H1 (cell line): ENCODE measurements at regions not wholly inside any gene's neighbourhood (a gene's known extent, or its start where the extent isn't known, plus 50 kb on each side); places are given as distances from the start of the nearest gene placed in this dataset.
A peak's percentile ranks its signal among the peaks of the same experiment; 100 is the strongest.
"Not testable (repeated sequence)": the region's sequence is repeated elsewhere in the genome, so short reads cannot be mapped to it uniquely, and the experiment has no call there.

ENCODE experiments used
- CTCF ChIA-PET: fragments of 300-600 bp; sonication (Branson Sonifier 250); formaldehyde crosslinking; loops from one replicate; lab custom pipeline; 2021; ENCODE audit not compliant: partially characterized antibody; lab: Charles Lee
- POLR2A ChIA-PET: fragments of 300-600 bp; sonication (Branson Sonifier 250); formaldehyde crosslinking; loops from one replicate; lab custom pipeline; 2021; ENCODE audit warnings: inconsistent platforms; ENCODE audit not compliant: partially characterized antibody; lab: Charles Lee
- DNase-seq, 2 experiments: peaks; one replicate each; pipeline versions ENCODE4 v3.0.0 to v3.0.0-alpha.2; 2010 to 2022; ENCODE audit warnings: low spot score in 2 of 2, low read depth in 1 of 2, mixed read lengths in 1 of 2
- FAIRE-seq: peaks from 2 replicates; lab custom pipeline; 2011; peaks lifted over from hg19 to GRCh38; lab: Jason Lieb, UNC
- H2AFZ ChIP-seq: 2 replicates; pipeline ENCODE4 v1.8.1; 2012; ENCODE audit warnings: low read length, inconsistent platforms
- H2AK5ac ChIP-seq: 2 replicates; pipeline ENCODE4 v1.6.1; 2013; ENCODE audit warnings: low read depth, low read length
- H2BK120ac ChIP-seq: replicated peaks from 2 replicates; pipeline ENCODE3; 2013; ENCODE audit warnings: low read depth, low read length, inconsistent platforms
- H2BK12ac ChIP-seq: 2 replicates; pipeline ENCODE4 v1.6.1; 2013; ENCODE audit warnings: low read depth, low read length
- H2BK15ac ChIP-seq: 2 replicates; pipeline ENCODE4 v1.6.1; 2013; ENCODE audit warnings: low read length
- H2BK20ac ChIP-seq: 2 replicates; pipeline ENCODE4 v1.6.1; 2013; ENCODE audit warnings: low read length
- H2BK5ac ChIP-seq: 2 replicates; pipeline ENCODE4 v1.6.1; 2013; ENCODE audit warnings: low read depth, low read length
- H3K14ac ChIP-seq: 2 replicates; pipeline ENCODE4 v1.6.1; 2013; ENCODE audit warnings: inconsistent platforms; ENCODE audit not compliant: insufficient read length
- H3K18ac ChIP-seq: 2 replicates; pipeline ENCODE4 v1.6.1; 2013; ENCODE audit warnings: low read length; ENCODE audit errors: extremely low read depth
- H3K23ac ChIP-seq: 2 replicates; pipeline ENCODE4 v1.6.1; 2013; ENCODE audit warnings: inconsistent platforms; ENCODE audit not compliant: insufficient read length
- H3K23me2 ChIP-seq: 2 replicates; pipeline ENCODE4 v1.6.1; 2013; ENCODE audit warnings: low read depth, low read length
- H3K27ac ChIP-seq: 2 replicates; pipeline ENCODE4 v1.6.1; 2011; ENCODE audit warnings: low read depth, low read length, inconsistent platforms
- H3K27me3 ChIP-seq, 4 experiments: replicated peaks in 1 of 4; 1 replicate in 1 of 4; 2 replicates in 3 of 4; pipeline versions ENCODE4 v1.6.1 to v1.8.1; 2011 to 2013; ENCODE audit warnings: low read length in 3 of 4, mild to moderate bottlenecking in 3 of 4, inconsistent platforms in 2 of 4, mixed read lengths in 2 of 4, moderate library complexity in 1 of 4; ENCODE audit not compliant: control insufficient read depth in 3 of 4, insufficient read depth in 3 of 4; ENCODE audit errors: extremely low read depth in 1 of 4
- H3K36me3 ChIP-seq, 4 experiments: 2 replicates each; pipeline versions ENCODE4 v1.6.1 to v1.8.1; 2011 to 2013; ENCODE audit warnings: mild to moderate bottlenecking in 4 of 4, low read length in 3 of 4, moderate library complexity in 2 of 4, control low read depth in 1 of 4, inconsistent platforms in 1 of 4; ENCODE audit not compliant: insufficient read depth in 4 of 4, control insufficient read depth in 2 of 4
- H3K4ac ChIP-seq: replicated peaks from 2 replicates; pipeline ENCODE3; 2013; ENCODE audit warnings: low read length, low read depth, mixed read lengths, inconsistent platforms; ENCODE audit not compliant: insufficient read length
- H3K4me1 ChIP-seq, 4 experiments: replicated peaks in 1 of 4; 1 replicate in 1 of 4; 2 replicates in 3 of 4; pipeline versions ENCODE4 v1.6.1 to v1.8.1; 2011 to 2013; ENCODE audit warnings: low read length in 3 of 4, inconsistent platforms in 2 of 4, mixed read lengths in 1 of 4; ENCODE audit not compliant: insufficient read depth in 4 of 4, control insufficient read depth in 3 of 4
- H3K4me2 ChIP-seq, 2 experiments: 2 replicates each; pipeline versions ENCODE4 v1.6.1 to v1.8.1; 2011 to 2013; ENCODE audit warnings: low read depth in 2 of 2, low read length in 2 of 2, control low read depth in 1 of 2, inconsistent platforms in 1 of 2, mild to moderate bottlenecking in 1 of 2; ENCODE audit not compliant: insufficient read depth in 1 of 2
- H3K4me3 ChIP-seq, 4 experiments: fragments of 200-600, 300-600 bp in 1 of 4; sonication (generic), shearing (Covaris generic), sonication (Bioruptor Twin) in 1 of 4; 2 replicates each; pipeline versions ENCODE4 v1.5.1 to v1.8.1; 2011 to 2016; ENCODE audit warnings: low read length in 4 of 4, low read depth in 3 of 4, control low read depth in 2 of 4, inconsistent platforms in 2 of 4, mild to moderate bottlenecking in 2 of 4, mixed read lengths in 1 of 4, moderate library complexity in 1 of 4; ENCODE audit not compliant: insufficient read depth in 2 of 4; ENCODE audit errors: extremely low read depth in 1 of 4
- H3K56ac ChIP-seq: replicated peaks from 2 replicates; pipeline ENCODE3; 2013; ENCODE audit warnings: low read depth, mild to moderate bottlenecking, mixed read lengths, low read length, inconsistent platforms; ENCODE audit not compliant: insufficient read length
- H3K79me1 ChIP-seq: 2 replicates; pipeline ENCODE4 v1.6.1; 2013; ENCODE audit warnings: low read depth, low read length, control low read depth
- H3K79me2 ChIP-seq, 2 experiments: 2 replicates each; pipeline versions ENCODE4 v1.6.1 to v1.8.1; 2012 to 2013; ENCODE audit warnings: low read length in 2 of 2, mild to moderate bottlenecking in 2 of 2, inconsistent platforms in 1 of 2; ENCODE audit not compliant: insufficient read depth in 2 of 2, control insufficient read depth in 1 of 2
- H3K9ac ChIP-seq, 4 experiments: replicated peaks in 1 of 4; 1 replicate in 1 of 4; 2 replicates in 3 of 4; pipeline versions ENCODE4 v1.6.1 to v1.8.1; 2011 to 2013; ENCODE audit warnings: low read depth in 3 of 4, low read length in 3 of 4, control low read depth in 2 of 4, mild to moderate bottlenecking in 2 of 4, moderate library complexity in 2 of 4, inconsistent platforms in 1 of 4; ENCODE audit errors: extremely low read depth in 1 of 4
- H3K9me3 ChIP-seq, 2 experiments: 2 replicates each; pipeline versions ENCODE4 v1.6.1 to v1.8.1; 2012 to 2013; ENCODE audit warnings: mild to moderate bottlenecking in 2 of 2, moderate library complexity in 2 of 2, control low read depth in 1 of 2, inconsistent platforms in 1 of 2, low read depth in 1 of 2, low read length in 1 of 2, mixed read lengths in 1 of 2; ENCODE audit not compliant: insufficient read depth in 2 of 2
- H4K20me1 ChIP-seq, 2 experiments: replicated peaks in 1 of 2; 2 replicates each; pipeline versions ENCODE3 to v1.8.1; 2011 to 2013; ENCODE audit warnings: inconsistent platforms in 2 of 2, low read length in 2 of 2, mild to moderate bottlenecking in 1 of 2; ENCODE audit not compliant: insufficient read depth in 2 of 2, control insufficient read depth in 1 of 2
- H4K5ac ChIP-seq: 2 replicates; pipeline ENCODE4 v1.6.1; 2013; ENCODE audit warnings: low read length, low read depth, mixed read lengths, inconsistent platforms; ENCODE audit not compliant: insufficient read length
- H4K8ac ChIP-seq: 2 replicates; pipeline ENCODE4 v1.8.0; 2013; ENCODE audit warnings: mild to moderate bottlenecking, moderate library complexity, low read length, inconsistent platforms; ENCODE audit not compliant: insufficient read depth; ENCODE audit errors: extremely low read depth
- H4K91ac ChIP-seq: replicated peaks from 2 replicates; pipeline ENCODE3; 2013; ENCODE audit warnings: low read length, mixed read lengths, inconsistent platforms; ENCODE audit not compliant: insufficient read length
- RAD21 ChIP-seq, 2 experiments: IDR thresholded peaks in 1 of 2; conservative IDR thresholded peaks in 1 of 2; 2 replicates each; pipeline ENCODE4 v1.6.1; 2011; ENCODE audit warnings: low read depth in 2 of 2, low read length in 2 of 2, improper control_type of control experiment in 1 of 2, inconsistent platforms in 1 of 2, mild to moderate bottlenecking in 1 of 2, moderate library complexity in 1 of 2
- WGBS, 2 experiments: shearing (Covaris generic) in 1 of 2; methylation state at CpG; one replicate each; pipeline versions ENCODE4 v1.1.6 to v1.1.7; 2013 to 2015; ENCODE audit warnings: low lambda C conversion rate in 2 of 2, mixed read lengths in 2 of 2, inconsistent platforms in 1 of 2, low coverage in 1 of 2, missing lambda C conversion rate in 1 of 2; ENCODE audit not compliant: insufficient replicate concordance in 2 of 2, insufficient coverage in 1 of 2, insufficient read length in 1 of 2; ENCODE audit errors: extremely low coverage in 1 of 2, missing lambda C conversion rate in 1 of 2; 5-methylcytosine and 5-hydroxymethylcytosine counted together

DNA sequence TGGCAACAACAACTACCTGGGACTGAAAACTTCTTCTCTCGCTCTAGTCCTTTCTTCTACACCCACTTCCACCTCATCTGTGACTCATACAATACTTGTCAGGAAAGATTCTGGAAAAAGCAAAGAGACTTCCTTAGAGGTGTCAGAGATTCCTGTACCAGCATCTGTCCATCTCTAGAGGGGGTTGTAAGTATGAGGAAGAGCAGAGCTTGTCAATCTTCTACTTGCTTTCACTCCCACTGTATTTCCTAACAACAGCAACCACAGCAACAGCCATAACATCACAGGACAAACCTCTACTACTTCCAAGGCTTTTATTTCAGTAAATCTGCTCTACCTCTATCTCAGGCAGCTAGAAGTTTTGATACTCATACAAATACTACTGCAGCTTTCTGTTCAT, 1479.5 kb downstream of the RPIA start:
- H2BK20ac ChIP-seq, H3K4me1 ChIP-seq, H3K23me2 ChIP-seq, H4K91ac ChIP-seq, H3K14ac ChIP-seq, POLR2A ChIA-PET, H3K9me3 ChIP-seq, H3K23ac ChIP-seq, H2BK12ac ChIP-seq, H2BK120ac ChIP-seq, H3K4me2 ChIP-seq, H4K20me1 ChIP-seq, CTCF ChIA-PET, H2AK5ac ChIP-seq, H3K56ac ChIP-seq, H3K79me2 ChIP-seq, H3K36me3 ChIP-seq, H3K4me3 ChIP-seq, H3K18ac ChIP-seq, H3K79me1 ChIP-seq, H3K9ac ChIP-seq, H3K27ac ChIP-seq, H2AFZ ChIP-seq, H4K5ac ChIP-seq, DNase-seq, H2BK15ac ChIP-seq, H4K8ac ChIP-seq, H2BK5ac ChIP-seq, H3K4ac ChIP-seq, H3K27me3 ChIP-seq: not testable (repeated sequence)
- TF ChIP-seq RAD21 (IDR thresholded peaks at IDR 0.05 in 1 of 2, conservative IDR thresholded peaks at IDR 0.05 in 1 of 2; ENCODE audit: low read depth in 2 of 2, low read length in 2 of 2) = peak; percentile 17 to 23; a peak in 2 of 4 replicates
- peak; percentile 86 for FAIRE-seq
- no CpG with 5 or more reads among the region's 1 CpG for WGBS, 2 experiments

DNA sequence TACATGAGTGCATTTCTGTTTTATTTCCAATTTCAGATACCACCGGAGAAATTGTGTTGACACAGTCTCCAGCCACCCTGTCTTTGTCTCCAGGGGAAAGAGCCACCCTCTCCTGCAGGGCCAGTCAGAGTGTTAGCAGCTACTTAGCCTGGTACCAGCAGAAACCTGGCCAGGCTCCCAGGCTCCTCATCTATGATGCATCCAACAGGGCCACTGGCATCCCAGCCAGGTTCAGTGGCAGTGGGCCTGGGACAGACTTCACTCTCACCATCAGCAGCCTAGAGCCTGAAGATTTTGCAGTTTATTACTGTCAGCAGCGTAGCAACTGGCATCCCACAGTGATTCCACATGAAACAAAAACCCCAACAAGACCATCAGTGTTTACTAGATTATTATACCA, 1481.6 kb downstream of the RPIA start:
- H3K56ac ChIP-seq, H3K9me3 ChIP-seq, POLR2A ChIA-PET, H3K4me3 ChIP-seq, H3K18ac ChIP-seq, H3K4ac ChIP-seq, H2BK15ac ChIP-seq, H4K8ac ChIP-seq, H3K79me1 ChIP-seq, H3K79me2 ChIP-seq, H3K23me2 ChIP-seq, H3K4me2 ChIP-seq, H3K9ac ChIP-seq, H3K27me3 ChIP-seq, CTCF ChIA-PET, H4K91ac ChIP-seq, H4K5ac ChIP-seq, H2AFZ ChIP-seq, H3K27ac ChIP-seq, H2BK12ac ChIP-seq, H2BK120ac ChIP-seq, H2BK5ac ChIP-seq, DNase-seq, H4K20me1 ChIP-seq, H3K23ac ChIP-seq, FAIRE-seq, H3K14ac ChIP-seq, H2AK5ac ChIP-seq, H2BK20ac ChIP-seq, H3K4me1 ChIP-seq, H3K36me3 ChIP-seq: not testable (repeated sequence)
- WGBS, 2 experiments = 98% methylated on average over 2 of the region's 2 CpGs; no CpG with 5 or more reads in 1 of the 2 experiments
